ENCODE measurements at regions not wholly inside any gene's neighbourhood (a gene's known extent, or its start where the extent isn't known, plus 50 kb on each side); places are given as distances from the start of the nearest gene placed in this dataset.

GRCh38 chr1:59243550-59243949 lies 53.3 kb upstream of the FGGY start:
- TF ChIP-seq CTCF (IDR thresholded peaks at IDR 0.05) (no peak), POLR2A (IDR thresholded peaks at IDR 0.05) (no peak)

All from sigmoid colon (tissue), 3 donors.